ENCODE measurements at regions not wholly inside any gene's neighbourhood (a gene's known extent, or its start where the extent isn't known, plus 50 kb on each side); places are given as distances from the start of the nearest gene placed in this dataset.

GRCh38 chr16:79415983-79416640 lies 184.4 kb downstream of the MAF start:
- H3K4me3 ChIP-seq (ENCODE audit: insufficient read depth, low read depth, low read length, poor library complexity, severe bottlenecking), result no peak overlapping the region
- peaks cover 19% of the 10 kb centered on the region for H3K4me1 ChIP-seq (ENCODE audit: control insufficient read depth, insufficient read depth, low read length, poor library complexity, severe bottlenecking)
- DNase-seq, result no peak
- H3K9me3 ChIP-seq (ENCODE audit: control insufficient read depth, low read length), result no peaks in the 10 kb centered on the region
- H3K27me3 ChIP-seq (replicated peaks; ENCODE audit: control insufficient read depth, insufficient read depth, low read length, poor library complexity, severe bottlenecking), result no peaks in the 10 kb centered on the region
- no peaks in the 10 kb centered on the region for H3K36me3 ChIP-seq (ENCODE audit: control insufficient read depth, insufficient read depth, low read length)
- H3K27ac ChIP-seq (ENCODE audit: insufficient read depth, low read length, poor library complexity, severe bottlenecking), result no peak overlapping the region

- H3K4me3 ChIP-seq (ENCODE audit: insufficient read depth, low read depth, low read length, poor library complexity, severe bottlenecking), result no peak overlapping the region
- H3K4me1 ChIP-seq (ENCODE audit: control insufficient read depth, insufficient read depth, low read length, poor library complexity, severe bottlenecking), result peaks cover 19% of the 10 kb centered on the region
- DNase-seq, result no peak
- H3K27me3 ChIP-seq (replicated peaks; ENCODE audit: control insufficient read depth, insufficient read depth, low read length, poor library complexity, severe bottlenecking), result no peaks in the 10 kb centered on the region
- H3K36me3 ChIP-seq (ENCODE audit: control insufficient read depth, insufficient read depth, low read length), result no peaks in the 10 kb centered on the region
- no peak overlapping the region for H3K27ac ChIP-seq (ENCODE audit: insufficient read depth, low read length, poor library complexity, severe bottlenecking)
- H3K9me3 ChIP-seq (ENCODE audit: control insufficient read depth, low read length), result no peaks in the 10 kb centered on the region
Observed at GRCh38 chr16:79412783-79413225, 187.7 kb downstream of the MAF start.

- H3K36me3 ChIP-seq (ENCODE audit: control insufficient read depth, insufficient read depth, low read length), result no peaks in the 10 kb centered on the region
- H3K4me3 ChIP-seq (ENCODE audit: insufficient read depth, low read depth, low read length, poor library complexity, severe bottlenecking), result no peak overlapping the region
- peaks cover 16% of the 10 kb centered on the region for H3K4me1 ChIP-seq (ENCODE audit: control insufficient read depth, insufficient read depth, low read length, poor library complexity, severe bottlenecking)
- H3K27ac ChIP-seq (ENCODE audit: insufficient read depth, low read length, poor library complexity, severe bottlenecking), result no peak overlapping the region
- no peak for DNase-seq
- no peaks in the 10 kb centered on the region for H3K9me3 ChIP-seq (ENCODE audit: control insufficient read depth, low read length)
- no peaks in the 10 kb centered on the region for H3K27me3 ChIP-seq (replicated peaks; ENCODE audit: control insufficient read depth, insufficient read depth, low read length, poor library complexity, severe bottlenecking)
Observed at GRCh38 chr16:79411805-79412204, 188.7 kb downstream of the MAF start.

GRCh38 chr16:79411357-79411756 lies 189.2 kb downstream of the MAF start:
- no peaks in the 10 kb centered on the region for H3K9me3 ChIP-seq (ENCODE audit: control insufficient read depth, low read length)

GRCh38 chr16:79409978-79410377 lies 190.6 kb downstream of the MAF start:
- no peaks in the 10 kb centered on the region for H3K9me3 ChIP-seq (ENCODE audit: control insufficient read depth, low read length)
- H3K4me3 ChIP-seq (ENCODE audit: insufficient read depth, low read depth, low read length, poor library complexity, severe bottlenecking), result no peak overlapping the region
- no peak overlapping the region for H3K27ac ChIP-seq (ENCODE audit: insufficient read depth, low read length, poor library complexity, severe bottlenecking)
- no peaks in the 10 kb centered on the region for H3K36me3 ChIP-seq (ENCODE audit: control insufficient read depth, insufficient read depth, low read length)
- H3K27me3 ChIP-seq (replicated peaks; ENCODE audit: control insufficient read depth, insufficient read depth, low read length, poor library complexity, severe bottlenecking), result no peaks in the 10 kb centered on the region
- H3K4me1 ChIP-seq (ENCODE audit: control insufficient read depth, insufficient read depth, low read length, poor library complexity, severe bottlenecking), result peaks cover 4% of the 10 kb centered on the region
- no peak for DNase-seq

More at GRCh38 chr16:79411357-79411756, 189.2 kb downstream of the MAF start:
- Histone ChIP-seq H3K4me1 (ENCODE audit: control insufficient read depth, insufficient read depth, low read length, poor library complexity, severe bottlenecking) (peaks cover 13% of the 10 kb centered on the region), H3K27me3 (replicated peaks; ENCODE audit: control insufficient read depth, insufficient read depth, low read length, poor library complexity, severe bottlenecking) (no peaks in the 10 kb centered on the region), H3K4me3 (ENCODE audit: insufficient read depth, low read depth, low read length, poor library complexity, severe bottlenecking) (no peak overlapping the region), H3K27ac (ENCODE audit: insufficient read depth, low read length, poor library complexity, severe bottlenecking) (no peak overlapping the region), H3K36me3 (ENCODE audit: control insufficient read depth, insufficient read depth, low read length) (no peaks in the 10 kb centered on the region)
- DNase-seq, result no peak

GRCh38 chr16:79408355-79408754 lies 192.2 kb downstream of the MAF start:
- H3K4me3 ChIP-seq (ENCODE audit: insufficient read depth, low read depth, low read length, poor library complexity, severe bottlenecking), result no peak overlapping the region
- no peaks in the 10 kb centered on the region for H3K27me3 ChIP-seq (replicated peaks; ENCODE audit: control insufficient read depth, insufficient read depth, low read length, poor library complexity, severe bottlenecking)
- no peaks in the 10 kb centered on the region for H3K4me1 ChIP-seq (ENCODE audit: control insufficient read depth, insufficient read depth, low read length, poor library complexity, severe bottlenecking)
- no peaks in the 10 kb centered on the region for H3K36me3 ChIP-seq (ENCODE audit: control insufficient read depth, insufficient read depth, low read length)
- DNase-seq, result no peak
- no peak overlapping the region for H3K27ac ChIP-seq (ENCODE audit: insufficient read depth, low read length, poor library complexity, severe bottlenecking)
- H3K9me3 ChIP-seq (ENCODE audit: control insufficient read depth, low read length), result no peaks in the 10 kb centered on the region

- no peak overlapping the region for H3K27ac ChIP-seq (ENCODE audit: insufficient read depth, low read length, poor library complexity, severe bottlenecking)
- no peaks in the 10 kb centered on the region for H3K36me3 ChIP-seq (ENCODE audit: control insufficient read depth, insufficient read depth, low read length)
- no peaks in the 10 kb centered on the region for H3K27me3 ChIP-seq (replicated peaks; ENCODE audit: control insufficient read depth, insufficient read depth, low read length, poor library complexity, severe bottlenecking)
- DNase-seq, result no peak
- no peaks in the 10 kb centered on the region for H3K4me1 ChIP-seq (ENCODE audit: control insufficient read depth, insufficient read depth, low read length, poor library complexity, severe bottlenecking)
- no peaks in the 10 kb centered on the region for H3K9me3 ChIP-seq (ENCODE audit: control insufficient read depth, low read length)
- no peak overlapping the region for H3K4me3 ChIP-seq (ENCODE audit: insufficient read depth, low read depth, low read length, poor library complexity, severe bottlenecking)
Observed at GRCh38 chr16:79407461-79408135, 192.9 kb downstream of the MAF start.

GRCh38 chr16:79407005-79407404 lies 193.5 kb downstream of the MAF start:
- DNase-seq, result no peak
- no peaks in the 10 kb centered on the region for H3K4me1 ChIP-seq (ENCODE audit: control insufficient read depth, insufficient read depth, low read length, poor library complexity, severe bottlenecking)
- H3K36me3 ChIP-seq (ENCODE audit: control insufficient read depth, insufficient read depth, low read length), result no peaks in the 10 kb centered on the region
- no peaks in the 10 kb centered on the region for H3K27me3 ChIP-seq (replicated peaks; ENCODE audit: control insufficient read depth, insufficient read depth, low read length, poor library complexity, severe bottlenecking)
- H3K4me3 ChIP-seq (ENCODE audit: insufficient read depth, low read depth, low read length, poor library complexity, severe bottlenecking), result no peak overlapping the region
- no peaks in the 10 kb centered on the region for H3K9me3 ChIP-seq (ENCODE audit: control insufficient read depth, low read length)
- no peak overlapping the region for H3K27ac ChIP-seq (ENCODE audit: insufficient read depth, low read length, poor library complexity, severe bottlenecking)

GRCh38 chr16:79404571-79404970 lies 196.0 kb downstream of the MAF start:
- Histone ChIP-seq H3K27me3 (replicated peaks; ENCODE audit: control insufficient read depth, insufficient read depth, low read length, poor library complexity, severe bottlenecking) (no peaks in the 10 kb centered on the region), H3K4me1 (ENCODE audit: control insufficient read depth, insufficient read depth, low read length, poor library complexity, severe bottlenecking) (no peaks in the 10 kb centered on the region), H3K27ac (ENCODE audit: insufficient read depth, low read length, poor library complexity, severe bottlenecking) (no peak overlapping the region), H3K9me3 (ENCODE audit: control insufficient read depth, low read length) (no peaks in the 10 kb centered on the region), H3K4me3 (ENCODE audit: insufficient read depth, low read depth, low read length, poor library complexity, severe bottlenecking) (no peak overlapping the region), H3K36me3 (ENCODE audit: control insufficient read depth, insufficient read depth, low read length) (no peaks in the 10 kb centered on the region)
- no peak for DNase-seq

GRCh38 chr16:79403534-79403933 lies 197.0 kb downstream of the MAF start:
- Histone ChIP-seq H3K36me3 (ENCODE audit: control insufficient read depth, insufficient read depth, low read length) (no peaks in the 10 kb centered on the region), H3K4me3 (ENCODE audit: insufficient read depth, low read depth, low read length, poor library complexity, severe bottlenecking) (no peak overlapping the region), H3K4me1 (ENCODE audit: control insufficient read depth, insufficient read depth, low read length, poor library complexity, severe bottlenecking) (no peaks in the 10 kb centered on the region), H3K27ac (ENCODE audit: insufficient read depth, low read length, poor library complexity, severe bottlenecking) (no peak overlapping the region), H3K27me3 (replicated peaks; ENCODE audit: control insufficient read depth, insufficient read depth, low read length, poor library complexity, severe bottlenecking) (no peaks in the 10 kb centered on the region), H3K9me3 (ENCODE audit: control insufficient read depth, low read length) (no peaks in the 10 kb centered on the region)
- no peak for DNase-seq
